Natural killer cell (primary cell): ENCODE measurements at regions not wholly inside any gene's neighbourhood (a gene's known extent, or its start where the extent isn't known, plus 50 kb on each side); places are given as distances from the start of the nearest gene placed in this dataset.
"Not testable (repeated sequence)": the region's sequence is repeated elsewhere in the genome, so short reads cannot be mapped to it uniquely, and the experiment has no call there.

Experiments
- ATAC-seq, 3 donors: fragments of 150-1000 bp in 2 of 3; fragments of 200-7000 bp in 1 of 3; cut with Tn5 transposase; 1 replicate in 1 of 3; 2 replicates in 2 of 3; pipeline ENCODE4 v1.10.0; 2021; ENCODE audit warnings: mild to moderate bottlenecking in 2 of 3, moderate library complexity in 2 of 3
- DNase-seq, 2 donors: peaks; one replicate each; pipeline versions ENCODE4 v3.0.0 to v3.0.0-alpha.2; 2013 to 2021; ENCODE audit warnings: mixed read lengths in 1 of 2
- H3K27ac ChIP-seq: one replicate; pipeline ENCODE4 v1.5.1; 2013; ENCODE audit warnings: mild to moderate bottlenecking, low read length
- H3K27me3 ChIP-seq: one replicate; pipeline ENCODE4 v1.6.1; 2013; ENCODE audit warnings: low read length; ENCODE audit not compliant: control insufficient read depth, insufficient read depth
- H3K36me3 ChIP-seq: one replicate; pipeline ENCODE4 v1.6.1; 2013; ENCODE audit warnings: low read length; ENCODE audit not compliant: control insufficient read depth, insufficient read depth
- H3K4me1 ChIP-seq: one replicate; pipeline ENCODE4 v1.6.1; 2013; ENCODE audit warnings: low read length; ENCODE audit not compliant: control insufficient read depth, insufficient read depth
- H3K4me3 ChIP-seq: one replicate; pipeline ENCODE4 v1.5.1; 2013; ENCODE audit warnings: low read length
- H3K9me3 ChIP-seq: one replicate; pipeline ENCODE4 v1.6.1; 2013; ENCODE audit warnings: low read length; ENCODE audit not compliant: control insufficient read depth, insufficient read depth
- H3K27ac Mint-ChIP-seq, 2 donors: one replicate each; pipeline ENCODE4 v1.8.0; 2022; ENCODE audit warnings: mild to moderate bottlenecking in 2 of 2, mixed read lengths in 2 of 2, moderate library complexity in 1 of 2
- H3K27me3 Mint-ChIP-seq, 2 donors: one replicate each; pipeline ENCODE4 v1.8.0; 2022; ENCODE audit warnings: low read depth in 2 of 2, mixed read lengths in 2 of 2
- H3K36me3 Mint-ChIP-seq: one replicate; pipeline ENCODE4 v1.8.0; 2022; ENCODE audit warnings: mixed read lengths
- H3K4me1 Mint-ChIP-seq, 2 donors: one replicate each; pipeline ENCODE4 v1.8.0; 2022; ENCODE audit warnings: mixed read lengths in 2 of 2
- H3K4me3 Mint-ChIP-seq: one replicate; pipeline ENCODE4 v1.8.0; 2022; ENCODE audit warnings: mild to moderate bottlenecking, moderate library complexity, mixed read lengths
- H3K9me3 Mint-ChIP-seq, 2 donors: one replicate each; pipeline ENCODE4 v1.8.0; 2022; ENCODE audit warnings: mixed read lengths in 2 of 2
- WGBS: methylation state at CpG from one replicate; pipeline ENCODE4 v1.1.7; 2013; ENCODE audit warnings: missing lambda C conversion rate; ENCODE audit not compliant: insufficient coverage; 5-methylcytosine and 5-hydroxymethylcytosine counted together
- intact Hi-C: fragments of 100-400 bp; cut with micrococcal nuclease; formaldehyde crosslinking; loops from one replicate; pipeline ENCODE4 v1.14.2; 2022
- TF ChIP-seq, protein P1 (sequence below): fragments of 200-600 bp; IDR thresholded peaks from one replicate; pipeline ENCODE4 v1.8.0; 2022; ENCODE audit warnings: antibody characterized with exemption

DNA sequence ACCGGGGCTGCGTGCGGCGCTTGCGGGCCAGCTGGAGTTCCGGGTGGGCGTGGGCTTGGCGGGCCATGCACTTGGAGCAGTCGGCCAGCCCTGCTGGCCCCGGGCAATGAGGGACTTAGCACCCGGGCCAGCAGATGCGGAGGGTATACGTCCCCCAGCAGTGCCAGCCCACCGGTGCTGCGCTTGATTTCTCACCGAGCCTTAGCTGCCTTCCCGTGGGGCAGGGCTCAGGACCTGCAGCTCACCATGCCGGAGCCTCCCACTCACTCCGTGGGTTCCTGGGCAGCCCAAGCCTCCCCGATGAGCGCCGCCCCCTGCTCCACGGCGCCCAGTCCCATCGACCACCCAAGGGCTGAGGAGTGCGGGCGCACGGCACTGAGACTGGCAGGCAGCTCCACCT is 51.4 kb upstream of the INPP4B start:
- H3K9me3 ChIP-seq, ATAC-seq, H3K27me3 ChIP-seq, H3K4me3 ChIP-seq, H3K9me3 Mint-ChIP-seq, intact Hi-C loops, H3K4me1 ChIP-seq, DNase-seq, H3K36me3 ChIP-seq, H3K4me3 Mint-ChIP-seq, H3K27me3 Mint-ChIP-seq, H3K36me3 Mint-ChIP-seq, H3K4me1 Mint-ChIP-seq, H3K27ac Mint-ChIP-seq, H3K27ac ChIP-seq: not testable (repeated sequence)
- 95% methylated on average over 28 of the region's 28 CpGs for WGBS

DNA sequence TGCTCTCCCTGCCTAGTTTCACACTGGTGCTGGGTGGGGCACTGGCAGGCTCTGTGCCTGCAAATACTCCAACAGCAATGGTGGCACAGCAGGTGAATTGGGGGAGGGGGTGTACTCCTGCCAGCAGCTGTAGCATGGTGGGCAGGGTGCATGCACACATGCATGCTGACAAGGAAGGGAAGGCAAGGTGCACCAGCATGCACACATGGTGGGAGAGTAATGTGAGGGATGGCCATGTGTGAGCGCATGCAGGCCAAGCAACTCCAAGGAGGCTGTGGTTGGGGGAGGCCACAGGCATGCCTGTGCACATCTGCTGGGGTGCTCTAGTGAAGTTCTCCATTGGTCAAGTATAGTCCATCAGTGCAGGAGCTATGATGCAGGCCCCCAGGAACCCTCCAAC is 54.5 kb upstream of the INPP4B start:
- H3K27me3 ChIP-seq: no peaks in the 10 kb centered on the region
- WGBS: 96% methylated on average over 1 of the region's 1 CpG
- H3K36me3 Mint-ChIP-seq: peaks cover 3% of the 10 kb centered on the region
- intact Hi-C loops: no loop called here
- H3K4me1 ChIP-seq: no peaks in the 10 kb centered on the region
- H3K27ac Mint-ChIP-seq: no peak overlapping the region
- peaks cover 6 to 8% of the 10 kb centered on the region in 2 donors for H3K9me3 Mint-ChIP-seq
- no peaks in the 10 kb centered on the region for H3K36me3 ChIP-seq
- no peak for ATAC-seq
- no peak overlapping the region for H3K27ac ChIP-seq
- no peak overlapping the region for H3K4me3 Mint-ChIP-seq
- H3K4me3 ChIP-seq: no peak overlapping the region
- DNase-seq: no peak
- no peaks in the 10 kb centered on the region for H3K4me1 Mint-ChIP-seq
- no peaks in the 10 kb centered on the region for H3K27me3 Mint-ChIP-seq
- TF ChIP-seq, protein P1, sequence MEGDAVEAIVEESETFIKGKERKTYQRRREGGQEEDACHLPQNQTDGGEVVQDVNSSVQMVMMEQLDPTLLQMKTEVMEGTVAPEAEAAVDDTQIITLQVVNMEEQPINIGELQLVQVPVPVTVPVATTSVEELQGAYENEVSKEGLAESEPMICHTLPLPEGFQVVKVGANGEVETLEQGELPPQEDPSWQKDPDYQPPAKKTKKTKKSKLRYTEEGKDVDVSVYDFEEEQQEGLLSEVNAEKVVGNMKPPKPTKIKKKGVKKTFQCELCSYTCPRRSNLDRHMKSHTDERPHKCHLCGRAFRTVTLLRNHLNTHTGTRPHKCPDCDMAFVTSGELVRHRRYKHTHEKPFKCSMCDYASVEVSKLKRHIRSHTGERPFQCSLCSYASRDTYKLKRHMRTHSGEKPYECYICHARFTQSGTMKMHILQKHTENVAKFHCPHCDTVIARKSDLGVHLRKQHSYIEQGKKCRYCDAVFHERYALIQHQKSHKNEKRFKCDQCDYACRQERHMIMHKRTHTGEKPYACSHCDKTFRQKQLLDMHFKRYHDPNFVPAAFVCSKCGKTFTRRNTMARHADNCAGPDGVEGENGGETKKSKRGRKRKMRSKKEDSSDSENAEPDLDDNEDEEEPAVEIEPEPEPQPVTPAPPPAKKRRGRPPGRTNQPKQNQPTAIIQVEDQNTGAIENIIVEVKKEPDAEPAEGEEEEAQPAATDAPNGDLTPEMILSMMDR: no peak
- H3K9me3 ChIP-seq: no peaks in the 10 kb centered on the region

DNA sequence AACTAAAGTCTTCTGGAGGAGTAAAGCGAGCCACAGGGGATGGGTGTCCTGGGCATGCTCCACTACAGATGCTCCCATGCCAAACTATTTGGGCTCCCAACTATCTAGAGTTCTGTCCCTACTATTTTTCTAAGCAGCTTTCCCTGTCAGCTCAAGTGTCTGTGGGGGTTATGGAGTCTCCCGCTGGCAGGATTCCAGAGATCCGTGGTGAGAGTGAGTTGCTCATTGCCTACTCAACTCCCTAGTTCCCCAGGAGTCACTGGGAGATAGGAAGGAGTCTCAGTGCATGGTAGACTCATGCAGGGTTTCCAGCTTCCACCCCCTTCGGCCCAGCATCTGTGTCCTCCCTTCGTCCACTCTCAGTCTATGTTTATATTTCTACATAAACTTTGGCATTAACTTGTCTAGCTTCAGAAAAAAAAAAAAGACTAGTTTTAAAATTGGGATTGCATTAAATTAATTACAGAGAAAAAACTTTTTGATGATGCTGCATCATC is 55.1 kb upstream of the INPP4B start:
- Mint-ChIP-seq H3K27me3 (no peaks in the 10 kb centered on the region), H3K9me3 (peaks cover 8 to 12% of the 10 kb centered on the region in 2 donors), H3K27ac (no peak overlapping the region), H3K4me3 (no peak overlapping the region), H3K36me3 (peaks cover 6% of the 10 kb centered on the region), H3K4me1 (no peaks in the 10 kb centered on the region)
- TF ChIP-seq, protein P1: no peak
- 89% methylated on average over 2 of the region's 5 CpGs for WGBS
- DNase-seq: no peak
- no peaks in the 10 kb centered on the region for H3K9me3 ChIP-seq
- no peaks in the 10 kb centered on the region for H3K27me3 ChIP-seq
- ATAC-seq: no peak
- intact Hi-C loops: no loop called here
- no peak overlapping the region for H3K4me3 ChIP-seq
- no peaks in the 10 kb centered on the region for H3K4me1 ChIP-seq
- H3K36me3 ChIP-seq: no peaks in the 10 kb centered on the region
- H3K27ac ChIP-seq: no peak overlapping the region

DNA sequence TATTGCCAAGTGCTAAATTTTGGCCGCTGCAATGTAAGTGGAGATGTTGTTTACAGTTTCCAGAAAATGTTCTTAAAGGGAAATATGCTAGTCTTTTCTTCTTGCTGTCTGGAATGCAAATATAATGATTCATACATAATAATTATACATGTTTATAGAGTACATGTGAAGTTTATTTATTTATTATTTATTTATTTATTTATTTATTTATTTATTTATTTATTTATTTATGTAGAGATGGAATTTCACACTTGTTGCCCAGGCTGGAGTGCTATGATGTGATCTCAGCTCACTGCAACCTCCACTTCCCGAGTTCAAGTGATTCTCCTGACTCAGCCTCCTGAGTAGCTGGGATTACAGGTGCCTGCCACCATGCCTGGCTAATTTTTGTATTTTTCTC is 57.5 kb upstream of the INPP4B start:
- not testable (repeated sequence) for H3K36me3 Mint-ChIP-seq

More for the DNA sequence above, 57.5 kb upstream of the INPP4B start:
- H3K36me3 ChIP-seq, H3K27me3 ChIP-seq, ATAC-seq, H3K4me3 ChIP-seq, H3K4me3 Mint-ChIP-seq, H3K4me1 ChIP-seq, intact Hi-C loops, H3K9me3 ChIP-seq, H3K4me1 Mint-ChIP-seq, H3K27ac Mint-ChIP-seq, H3K27me3 Mint-ChIP-seq, DNase-seq, H3K27ac ChIP-seq: not testable (repeated sequence)
- 91% methylated on average over 1 of the region's 2 CpGs for WGBS
- peaks cover 9 to 15% of the 10 kb centered on the region in 2 donors for H3K9me3 Mint-ChIP-seq
